Activated CD4-positive, alpha-beta T cell treated with anti-CD3 and anti-CD28 coated beads, Interleukin-2, amount 50 U/mL, for 4 hours (primary cell): ENCODE measurements at regions not wholly inside any gene's neighbourhood (a gene's known extent, or its start where the extent isn't known, plus 50 kb on each side); places are given as distances from the start of the nearest gene placed in this dataset.

Experiments
- DNase-seq, 2 experiments: peaks; one replicate each; pipeline ENCODE4 v3.0.0-alpha.2; 2020

- DNase-seq = no peak
Observed at GRCh38 chr11:91947215-91947820, 277.3 kb upstream of the FAT3 start.

GRCh38 chr11:91946397-91946951 lies 278.1 kb upstream of the FAT3 start:
- no peak for DNase-seq

- no peak for DNase-seq
Observed at GRCh38 chr11:91935120-91935519, 289.5 kb upstream of the FAT3 start.

GRCh38 chr11:91932151-91932821 lies 292.3 kb upstream of the FAT3 start:
- DNase-seq = no peak

- no peak for DNase-seq
Observed at GRCh38 chr11:91927448-91927847, 297.2 kb upstream of the FAT3 start.

GRCh38 chr11:91926965-91927364 lies 297.7 kb upstream of the FAT3 start:
- no peak for DNase-seq

- DNase-seq = no peak
Observed at GRCh38 chr11:91922846-91923245, 301.8 kb upstream of the FAT3 start.

GRCh38 chr11:91921974-91922373 lies 302.6 kb upstream of the FAT3 start:
- no peak for DNase-seq

GRCh38 chr11:91913407-91913806 lies 311.2 kb upstream of the FAT3 start:
- no peak for DNase-seq

GRCh38 chr11:91912322-91912721 lies 312.3 kb upstream of the FAT3 start:
- DNase-seq = no peak

- no peak for DNase-seq
Observed at GRCh38 chr11:91906871-91907624, 317.6 kb upstream of the FAT3 start.

- DNase-seq = no peak
Observed at GRCh38 chr11:91904792-91905785, 319.5 kb upstream of the FAT3 start.

GRCh38 chr11:91902312-91902711 lies 322.3 kb upstream of the FAT3 start:
- no peak for DNase-seq

- DNase-seq = no peak
Observed at GRCh38 chr11:91880660-91881059, 344.0 kb upstream of the FAT3 start.

- no peak for DNase-seq
Observed at GRCh38 chr11:91876746-91877145, 347.9 kb upstream of the FAT3 start.

GRCh38 chr11:91872243-91872642 lies 352.4 kb upstream of the FAT3 start:
- no peak for DNase-seq

- DNase-seq = no peak
Observed at GRCh38 chr11:91871791-91872190, 352.8 kb upstream of the FAT3 start.

GRCh38 chr11:91871048-91871447 lies 353.6 kb upstream of the FAT3 start:
- DNase-seq = no peak

GRCh38 chr11:91869686-91870085 lies 354.9 kb upstream of the FAT3 start:
- no peak for DNase-seq

GRCh38 chr11:91866642-91867041 lies 358.0 kb upstream of the FAT3 start:
- DNase-seq = no peak

- DNase-seq = no peak
Observed at GRCh38 chr11:91860661-91861060, 364.0 kb upstream of the FAT3 start.

GRCh38 chr11:91859666-91860065 lies 365.0 kb upstream of the FAT3 start:
- no peak for DNase-seq

- DNase-seq = no peak
Observed at GRCh38 chr11:91857179-91857578, 367.4 kb upstream of the FAT3 start.
